HG03432 (cell line): ENCODE measurements at regions not wholly inside any gene's neighbourhood (a gene's known extent, or its start where the extent isn't known, plus 50 kb on each side); places are given as distances from the start of the nearest gene placed in this dataset.

Source experiments
- ATAC-seq: cut with Tn5 transposase; IDR thresholded peaks from one replicate; pipeline ENCODE4 v1.9.1; 2021; ENCODE audit warnings: mild to moderate bottlenecking, moderate library complexity; ENCODE audit not compliant: unreplicated experiment

DNA sequence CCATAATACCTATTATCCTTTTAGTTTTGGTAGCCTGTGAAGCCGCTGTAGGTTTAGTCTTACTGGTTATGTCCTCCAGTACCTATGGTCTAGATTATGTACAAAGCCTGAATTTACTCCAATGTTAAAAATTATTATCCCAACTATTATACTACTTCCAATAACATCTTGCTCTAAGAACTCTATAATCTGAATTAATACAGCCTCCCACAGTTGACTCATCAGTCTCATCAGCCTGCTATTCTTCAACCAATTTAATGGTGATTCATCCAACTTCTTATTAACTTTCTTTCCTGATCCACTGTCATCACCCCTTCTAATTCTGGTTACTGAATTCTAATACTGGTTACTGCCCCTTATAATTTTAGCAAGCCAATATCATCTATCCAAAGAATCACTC is 370.3 kb upstream of the OPRM1 start:
- ATAC-seq, result no peak

DNA sequence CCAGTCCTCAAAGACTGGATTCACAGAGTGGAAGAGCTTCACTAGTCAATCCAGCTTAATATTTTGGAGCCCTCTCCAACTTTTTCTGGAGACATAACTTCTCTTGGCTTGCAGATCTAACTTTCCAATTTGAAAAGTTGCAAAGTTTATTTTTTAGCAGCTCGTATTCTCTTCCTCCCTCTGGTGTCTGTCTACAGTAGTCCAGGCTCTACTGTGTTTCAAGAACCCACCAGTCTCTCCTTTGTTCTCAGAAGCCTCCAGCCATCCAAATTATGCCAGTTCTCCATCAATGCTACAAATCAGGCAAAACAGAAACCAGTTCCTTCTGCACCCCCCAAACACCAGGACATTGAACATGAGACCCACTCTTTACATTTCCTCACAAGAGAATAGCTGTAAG is 376.1 kb upstream of the OPRM1 start:
- no peak for ATAC-seq

DNA sequence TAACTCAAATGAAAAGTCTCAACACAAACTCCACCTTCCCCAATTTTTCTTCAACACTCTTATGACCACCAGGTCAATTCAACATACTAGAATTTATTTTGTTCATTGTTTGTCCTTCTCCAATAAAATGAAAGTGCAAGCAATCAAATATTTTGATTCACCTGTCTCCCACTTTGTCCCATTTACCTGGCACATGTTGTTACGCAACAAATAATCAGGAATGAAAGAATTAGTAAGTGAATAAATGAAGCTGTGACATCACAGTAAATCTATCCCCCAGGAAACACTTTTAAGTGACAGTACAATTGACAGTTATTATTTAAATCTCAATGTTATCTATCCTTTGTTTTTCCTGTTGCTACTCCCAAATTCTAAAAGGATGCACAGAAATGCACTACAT is 393.7 kb upstream of the OPRM1 start:
- no peak for ATAC-seq

DNA sequence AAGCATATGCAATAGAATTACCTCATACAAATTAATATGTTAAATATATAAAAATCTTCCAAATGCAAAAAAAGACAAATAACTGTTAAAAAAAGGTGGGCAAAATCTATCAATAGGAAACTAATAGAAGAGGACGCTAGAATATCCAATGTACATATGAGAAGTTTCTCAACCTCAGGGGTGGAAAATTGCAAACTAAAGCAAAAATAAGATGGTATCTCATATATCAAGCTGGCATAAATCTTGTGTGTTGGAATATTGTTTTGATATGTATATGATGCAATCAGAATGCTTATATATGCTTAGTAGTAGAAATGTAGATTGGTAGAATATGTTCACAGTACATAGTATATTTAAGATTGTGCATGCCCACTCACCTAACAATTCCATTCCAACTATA is 395.0 kb upstream of the OPRM1 start:
- ATAC-seq, result no peak

DNA sequence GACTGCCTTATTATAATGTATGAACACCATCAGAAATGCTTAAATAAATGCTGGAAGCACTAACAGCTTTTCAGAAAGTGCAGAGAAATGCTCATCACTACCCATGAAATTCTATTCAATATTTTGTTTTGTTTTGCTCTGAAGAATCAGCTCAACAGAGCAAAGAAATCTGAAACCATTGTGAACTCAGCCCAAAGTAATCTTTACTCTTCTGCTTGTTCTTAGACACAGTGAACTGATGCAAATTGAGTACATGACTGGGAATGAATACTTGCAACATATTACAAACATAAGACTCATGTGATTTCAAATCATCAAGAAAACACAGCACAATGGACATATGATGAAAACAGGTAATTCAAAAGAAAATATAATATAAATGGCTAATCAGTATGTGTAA is 404.6 kb upstream of the OPRM1 start:
- no peak for ATAC-seq

DNA sequence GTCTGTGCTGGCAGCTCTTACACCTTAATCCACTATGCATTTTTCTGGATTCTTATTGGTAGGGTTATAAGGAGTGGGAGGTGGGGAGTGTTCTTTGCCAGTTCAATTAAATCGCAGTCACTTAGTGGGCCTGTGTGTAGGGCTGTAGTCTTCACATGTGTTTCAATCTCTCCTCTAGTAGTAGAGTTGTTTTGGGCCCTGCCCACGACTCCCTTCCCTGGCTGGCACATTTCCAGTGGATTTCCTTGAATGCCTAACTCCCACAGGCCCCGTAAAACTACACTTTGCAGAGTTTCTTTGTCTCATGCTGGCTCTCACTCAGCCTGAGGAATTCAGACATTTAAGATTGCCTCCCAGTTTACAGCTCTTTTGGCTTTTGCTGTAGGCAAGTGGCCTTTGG is 414.0 kb upstream of the OPRM1 start:
- no peak for ATAC-seq

DNA sequence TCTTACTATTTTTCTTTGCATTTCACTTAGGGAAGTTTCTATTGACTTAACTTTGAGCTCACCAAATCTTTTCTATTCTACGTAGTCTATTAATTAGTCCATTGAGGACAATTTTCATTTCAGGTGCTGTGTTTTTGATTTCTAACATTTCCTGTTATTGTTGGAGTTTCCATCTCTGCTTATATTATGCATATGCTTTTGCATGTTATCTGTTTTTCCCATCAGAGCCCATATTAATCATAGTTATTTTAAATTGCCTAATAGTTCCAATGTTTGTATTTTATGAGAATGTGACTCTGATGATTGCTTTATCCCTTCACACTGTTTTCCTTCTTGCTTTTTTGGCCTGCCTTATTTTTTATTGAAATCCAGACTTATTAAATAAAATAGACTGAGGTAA is 414.5 kb upstream of the OPRM1 start:
- ATAC-seq, result no peak

DNA sequence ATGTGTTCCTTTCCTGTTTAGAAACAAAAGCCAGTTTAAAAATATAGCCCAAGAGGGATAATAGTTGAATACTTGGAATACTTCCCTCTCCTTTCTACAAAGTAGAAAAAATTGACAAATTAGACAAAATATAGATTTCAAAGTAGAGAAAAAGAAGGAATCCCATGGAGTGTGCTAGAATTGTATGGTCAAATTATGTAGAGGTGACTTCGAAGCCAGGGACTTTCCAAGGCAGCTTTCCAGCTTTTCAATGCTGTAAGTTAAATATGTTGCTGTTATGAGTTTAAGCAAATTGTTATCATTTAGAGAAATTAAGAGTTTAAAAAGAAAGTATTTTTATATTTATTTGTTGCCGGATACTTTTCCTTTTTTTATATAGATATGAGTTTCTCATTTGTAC is 415.5 kb upstream of the OPRM1 start:
- ATAC-seq, result no peak

DNA sequence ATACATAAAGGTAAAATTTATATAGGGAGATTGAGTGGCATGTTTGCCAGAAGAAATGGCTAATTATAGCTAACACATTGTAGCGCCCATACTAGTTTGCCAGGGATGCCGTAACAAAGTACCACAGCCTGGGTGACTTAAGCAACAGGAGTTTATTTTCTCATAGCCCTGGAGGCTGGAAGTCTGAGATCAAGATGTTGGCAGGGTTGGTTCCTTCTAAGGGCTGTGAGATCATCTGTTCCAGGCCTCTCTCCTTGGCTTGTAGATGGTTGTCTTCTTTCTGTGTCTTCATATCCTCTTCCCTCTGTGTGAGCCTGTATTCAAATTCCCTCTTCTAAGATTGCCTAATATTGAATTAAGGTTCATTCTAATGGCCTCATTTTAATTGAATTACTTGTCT is 417.5 kb upstream of the OPRM1 start:
- no peak for ATAC-seq

DNA sequence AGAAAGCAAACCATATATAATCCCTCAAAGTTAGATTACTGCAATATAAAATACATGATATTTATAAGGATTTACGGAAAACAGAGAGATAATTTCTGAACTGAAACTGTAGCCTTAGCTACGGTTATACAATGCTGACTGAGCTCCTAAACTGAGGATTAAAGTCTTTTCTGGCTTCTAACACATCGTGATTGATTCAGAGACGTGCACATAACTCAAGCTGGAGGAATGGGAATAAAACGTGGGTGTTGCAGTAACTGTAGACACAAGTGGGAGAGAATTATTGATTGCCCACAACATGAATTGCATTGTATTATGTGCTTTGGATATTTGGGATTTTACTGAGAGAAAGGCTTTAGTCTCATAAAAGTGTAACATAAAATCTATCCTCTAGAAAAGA is 418.0 kb upstream of the OPRM1 start:
- no peak for ATAC-seq

DNA sequence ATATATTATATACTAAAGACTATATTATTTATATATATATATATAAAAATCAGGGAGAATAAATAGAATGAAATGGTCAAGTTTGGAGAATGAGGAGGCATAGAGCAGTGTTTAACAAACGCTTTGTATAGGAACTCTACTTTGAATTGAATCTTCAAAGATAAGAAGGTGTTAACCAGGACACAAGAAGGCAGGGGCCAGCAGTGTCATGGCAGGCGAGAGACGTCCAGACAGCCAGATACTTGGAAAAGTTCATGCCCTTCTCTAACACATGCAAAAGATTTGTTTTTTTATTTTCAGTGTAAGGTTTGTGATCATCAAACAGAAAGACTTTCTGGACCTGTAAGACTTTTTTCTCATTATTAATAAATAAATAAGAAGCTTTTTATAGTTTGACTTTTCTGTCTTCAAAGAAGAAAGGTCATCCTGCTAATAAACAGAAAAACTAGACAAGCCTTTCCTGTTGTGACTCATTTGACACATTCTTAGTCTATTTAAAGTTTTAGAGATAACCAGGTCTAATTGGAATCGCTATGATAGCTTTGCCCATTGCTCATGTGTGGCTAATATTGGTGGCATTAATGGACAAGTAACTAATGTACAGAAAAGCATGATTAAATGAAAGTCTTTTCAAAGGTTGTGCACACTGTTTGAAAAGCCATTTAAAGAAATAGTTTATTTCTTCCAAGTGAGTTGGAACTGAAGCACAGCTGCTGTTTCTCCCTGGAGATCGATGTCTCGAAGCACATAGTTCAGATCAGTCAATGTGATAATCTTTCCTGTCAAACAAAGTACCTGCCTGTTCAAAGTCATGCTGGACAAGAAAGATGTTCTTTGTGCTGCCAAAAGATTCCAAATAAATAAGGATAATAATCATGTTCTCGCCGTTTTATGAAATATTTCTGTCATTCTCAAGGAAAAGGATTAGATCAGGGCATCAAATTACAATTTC is 420.4 kb upstream of the OPRM1 start:
- ATAC-seq, result peak; percentile 52

DNA sequence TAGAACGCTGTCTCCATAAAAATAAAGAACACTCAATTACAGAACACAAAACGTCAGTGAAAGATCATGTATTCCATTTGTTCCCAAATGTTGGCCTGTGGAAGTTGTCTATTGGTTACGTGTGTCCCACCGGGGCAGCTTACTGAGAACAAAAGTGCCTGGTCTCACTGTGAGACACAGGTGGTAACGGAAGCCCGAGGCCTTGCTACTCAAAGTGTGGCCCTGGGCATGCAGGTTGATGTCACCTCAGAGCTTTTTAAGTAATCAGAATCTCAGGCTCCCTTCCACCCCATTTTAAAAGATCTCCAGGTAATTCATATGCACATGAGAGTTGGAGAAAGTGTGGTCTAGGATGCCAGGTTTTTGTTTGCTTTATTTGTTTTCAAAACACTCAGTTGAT is 422.5 kb upstream of the OPRM1 start:
- ATAC-seq, result peak; percentile 48

DNA sequence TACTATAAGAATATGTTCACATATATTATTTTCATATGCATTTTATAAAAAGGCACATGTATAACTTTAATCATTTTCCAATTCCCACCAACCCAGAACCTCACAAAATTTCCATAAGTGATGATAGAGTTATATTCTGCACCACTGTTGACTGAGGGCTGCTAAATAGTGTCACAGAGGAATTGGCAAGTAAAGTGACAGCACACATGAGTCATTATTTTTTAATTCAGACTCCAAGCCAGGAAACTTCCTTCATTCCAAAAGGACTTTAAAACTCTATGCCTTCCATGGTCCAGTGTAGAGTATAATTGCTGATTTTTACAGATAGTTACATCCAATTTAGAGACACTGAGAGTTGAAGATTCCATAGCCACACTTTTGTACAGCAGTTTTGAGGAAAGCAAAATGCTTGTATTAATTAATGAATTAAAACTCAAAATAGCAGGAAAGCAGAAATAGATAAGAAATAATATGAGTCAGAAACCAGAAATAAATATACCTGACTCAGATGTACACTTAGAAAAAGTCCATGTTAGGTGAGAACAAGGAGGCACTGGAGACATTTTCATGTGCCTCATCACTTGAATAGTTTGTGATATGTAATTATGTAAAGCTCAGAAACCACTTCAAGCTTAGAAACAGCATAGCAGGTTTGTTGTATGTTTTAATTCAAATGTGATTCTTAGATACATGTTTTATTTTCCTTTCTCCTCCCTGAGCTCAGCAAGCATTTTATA is 425.2 kb upstream of the OPRM1 start:
- no peak for ATAC-seq

DNA sequence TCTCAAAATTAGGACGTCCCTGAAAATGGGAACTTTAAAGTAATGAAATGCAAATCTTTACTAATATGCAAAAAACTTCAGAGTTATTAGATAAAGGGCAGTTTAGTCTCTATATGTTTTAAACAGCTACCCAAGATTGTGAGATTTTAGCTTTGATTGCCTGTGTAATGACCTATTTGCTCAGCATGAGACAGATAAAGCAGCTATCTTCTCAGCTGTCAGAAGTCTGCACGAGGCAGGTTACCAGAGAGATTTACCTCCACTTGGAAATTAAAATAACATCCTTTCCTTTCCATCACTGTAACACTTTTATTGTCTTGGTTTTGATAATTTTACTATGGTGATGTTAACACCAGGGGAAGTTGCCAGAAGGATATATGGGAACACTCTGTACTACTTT is 436.6 kb upstream of the OPRM1 start:
- no peak for ATAC-seq

DNA sequence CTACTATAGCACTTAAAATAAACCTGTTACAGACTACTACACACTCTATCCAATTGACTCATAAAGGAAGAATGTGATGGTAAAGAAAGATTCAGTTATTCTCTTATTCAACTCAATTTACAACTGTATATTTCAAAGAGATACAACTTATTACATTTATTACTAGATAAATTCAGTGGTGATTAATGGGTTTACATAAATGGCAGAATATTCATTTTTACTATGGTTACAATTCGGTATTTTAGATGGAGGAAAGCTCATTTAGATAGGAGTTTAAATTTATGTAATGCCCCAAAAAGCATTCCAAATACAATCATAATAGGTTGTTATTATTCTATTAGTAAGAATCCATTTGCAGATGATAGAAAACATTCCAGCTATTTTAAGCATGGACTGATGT is 439.1 kb upstream of the OPRM1 start:
- no peak for ATAC-seq

DNA sequence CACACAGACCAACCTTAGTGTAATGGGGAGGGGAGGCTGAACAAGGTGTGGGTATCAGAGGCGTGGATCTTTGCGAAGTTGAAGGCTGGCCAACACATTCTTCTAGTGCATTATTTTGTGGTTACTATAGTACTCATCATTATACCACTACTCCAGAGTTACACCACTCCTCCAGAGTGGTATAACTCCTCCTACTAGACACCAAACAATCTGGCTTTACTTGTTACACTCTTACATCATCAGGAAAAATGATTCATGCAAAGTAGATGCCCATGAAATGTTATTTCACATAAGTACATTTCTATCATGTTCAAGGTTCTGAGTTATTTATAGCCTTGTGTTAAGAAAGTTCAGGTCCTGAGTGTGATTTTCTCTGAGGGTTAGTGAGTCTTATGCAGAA is 443.1 kb upstream of the OPRM1 start:
- no peak for ATAC-seq

DNA sequence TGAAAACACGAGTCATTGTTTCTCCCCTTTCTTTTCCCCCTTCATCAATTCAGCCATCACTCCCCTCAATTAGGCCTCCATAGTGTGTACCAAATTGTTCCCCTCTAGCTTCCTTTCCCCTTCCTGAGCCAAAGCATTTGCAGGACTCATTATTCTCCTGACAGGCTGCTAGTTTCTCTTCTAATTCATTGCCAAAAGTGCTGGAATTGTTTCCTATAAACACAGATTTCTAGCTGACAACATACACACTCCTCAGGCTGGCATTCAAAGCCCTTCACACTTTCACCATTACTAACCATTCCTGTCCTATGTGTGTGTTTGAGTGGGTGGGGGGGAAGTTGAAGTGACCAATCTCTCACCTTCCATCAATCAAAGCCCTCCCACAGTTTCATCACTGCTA is 444.2 kb upstream of the OPRM1 start:
- ATAC-seq, result no peak

DNA sequence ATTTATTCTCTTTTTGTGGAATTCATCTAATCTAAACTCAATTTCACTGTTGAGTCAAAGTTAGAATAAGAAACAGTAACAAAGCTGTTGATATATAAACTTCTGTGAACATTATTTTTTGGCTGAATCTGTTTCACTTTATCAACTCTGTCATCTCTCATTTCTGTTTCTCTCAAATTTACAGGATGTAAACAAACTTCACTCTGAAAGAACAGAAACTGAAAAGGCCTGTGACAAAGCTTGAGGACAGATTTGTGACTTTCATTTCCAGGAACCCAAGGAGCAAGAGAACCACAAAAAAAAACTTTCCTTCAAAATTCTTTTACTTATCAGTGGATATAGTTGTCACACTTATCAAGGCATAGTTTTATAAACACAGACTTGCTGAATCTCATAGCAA is 447.9 kb upstream of the OPRM1 start:
- ATAC-seq, result peak; percentile 83

DNA sequence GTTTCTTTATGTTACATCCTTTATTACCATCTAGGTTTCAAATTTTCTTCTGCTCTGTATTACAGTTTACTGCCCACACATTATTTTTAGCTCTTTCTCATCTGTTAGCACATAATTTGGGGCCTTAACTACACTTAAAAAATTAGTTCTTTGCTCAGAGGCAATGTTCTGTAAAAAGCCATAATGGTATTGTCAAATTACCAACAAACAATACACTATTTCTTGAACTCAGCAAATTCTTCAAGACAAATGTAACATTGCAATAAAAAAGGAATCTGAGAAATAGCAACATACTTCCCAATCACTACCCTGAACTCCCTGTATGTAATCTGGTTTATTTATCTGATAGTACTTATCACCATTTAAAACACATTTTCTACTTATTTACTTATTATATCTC is 448.6 kb upstream of the OPRM1 start:
- ATAC-seq, result peak; percentile 7

DNA sequence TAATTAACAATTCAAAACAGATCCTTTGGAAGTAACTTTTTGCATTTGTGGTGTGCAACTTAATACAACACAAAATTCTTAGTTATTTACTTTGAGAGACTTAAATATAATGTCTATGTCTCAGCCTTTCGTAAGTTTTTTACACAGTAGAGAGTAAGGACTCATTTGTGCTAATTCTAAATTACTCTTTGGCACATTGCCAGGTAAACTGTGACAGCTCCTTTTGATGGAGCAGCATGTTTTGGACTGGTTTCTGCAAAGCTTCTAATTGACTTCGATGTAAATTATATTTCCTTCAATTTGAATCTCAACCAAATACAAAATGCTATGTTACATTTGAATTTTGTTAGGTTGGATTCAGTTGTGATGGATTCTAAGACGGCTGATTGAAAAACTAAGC is 450.7 kb upstream of the OPRM1 start:
- no peak for ATAC-seq

DNA sequence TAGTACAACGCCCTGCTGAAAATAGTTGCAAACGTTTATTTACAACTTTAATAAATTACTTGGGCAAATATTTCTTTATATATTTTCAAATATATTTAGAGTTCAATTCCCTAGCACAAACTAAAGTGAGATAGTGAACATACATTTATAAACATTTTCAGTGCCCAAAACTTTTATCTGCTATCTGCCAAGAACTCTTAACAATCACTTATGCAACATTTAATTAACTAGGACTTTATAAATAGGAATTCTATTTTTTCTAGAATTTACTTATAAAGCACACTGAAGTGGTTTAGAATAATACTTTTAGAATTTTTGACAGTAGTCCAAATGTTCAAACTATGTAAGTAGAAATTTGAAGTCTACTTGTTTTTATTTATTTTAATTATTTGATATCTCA is 452.6 kb upstream of the RGS17 start:
- no peak for ATAC-seq

DNA sequence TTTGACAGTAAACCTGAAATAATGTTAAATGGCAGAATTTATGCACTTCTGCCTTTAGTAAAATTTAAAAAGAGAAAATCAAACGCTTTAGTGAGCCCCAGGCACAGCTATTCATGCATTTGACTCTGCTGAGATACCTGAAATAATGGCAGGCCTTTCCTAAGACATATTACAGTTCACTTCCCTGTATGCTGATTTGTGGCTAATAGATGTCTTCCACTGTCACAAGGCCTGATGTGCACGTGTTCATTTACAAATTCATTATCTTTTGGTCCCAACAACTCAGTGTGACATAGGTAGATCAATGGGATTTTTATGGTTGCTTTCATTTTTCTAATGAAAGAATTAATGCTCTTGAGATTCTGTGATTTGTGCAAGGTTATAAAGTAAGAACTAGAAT is 449.7 kb upstream of the RGS17 start:
- no peak for ATAC-seq
